Adrenal gland (tissue), 9 donors: ENCODE measurements at regions not wholly inside any gene's neighbourhood (a gene's known extent, or its start where the extent isn't known, plus 50 kb on each side); places are given as distances from the start of the nearest gene placed in this dataset.

Experiments used
- DNase-seq, 7 donors: peaks; one replicate each; pipeline ENCODE4 v3.0.0-alpha.2; 2019 to 2020
- H3K27ac ChIP-seq, 5 donors: fragments of 200-600 bp; sonication (generic) in 4 of 5; 1 replicate in 3 of 5; 2 replicates in 2 of 5; pipeline versions ENCODE4 v1.5.1 to v1.8.0; 2016 to 2020; ENCODE audit warnings: mild to moderate bottlenecking in 1 of 5
- H3K27me3 ChIP-seq: fragments of 200-600 bp; 2 replicates; pipeline ENCODE4 v1.8.0; 2021
- H3K36me3 ChIP-seq, 2 donors: fragments of 200-600 bp; replicated peaks in 1 of 2; 1 replicate in 1 of 2; 2 replicates in 1 of 2; pipeline versions ENCODE4 v1.5.1 to v1.8.0; 2018 to 2022
- H3K4me1 ChIP-seq, 2 donors: fragments of 200-600 bp; replicated peaks in 1 of 2; 1 replicate in 1 of 2; 2 replicates in 1 of 2; pipeline versions ENCODE4 v1.5.1 to v1.8.0; 2018 to 2021
- H3K4me3 ChIP-seq, 4 donors: fragments of 200-600 bp; sonication (generic) in 3 of 4; one replicate each; pipeline ENCODE4 v1.5.1; 2016 to 2018
- H3K9me3 ChIP-seq, 3 donors: fragments of 200-600 bp; sonication (generic) in 1 of 3; replicated peaks in 1 of 3; 1 replicate in 2 of 3; 2 replicates in 1 of 3; pipeline versions ENCODE4 v1.5.1 to v1.8.0; 2016 to 2021
- POLR2A ChIP-seq, 2 donors: fragments of 450-650 bp; IDR thresholded peaks; one replicate each; pipeline ENCODE4 v1.6.1; 2017; ENCODE audit warnings: antibody characterized with exemption in 2 of 2, mild to moderate bottlenecking in 2 of 2, moderate library complexity in 1 of 2
- WGBS, 4 donors: extraction: QIAGEN DNeasy Blood & Tissue Kit in 2 of 4; methylation state at CpG; one replicate each; pipeline versions ENCODE4 v1.1.5 to v1.1.7; 2013 to 2017; 5-methylcytosine and 5-hydroxymethylcytosine counted together
- intact Hi-C, 2 donors: fragments of 100-400 bp; cut with DNase I; formaldehyde crosslinking; loops; one replicate each; pipeline versions ENCODE4 v1.14.1 to v1.15.0; 2022 to 2023
- TF ChIP-seq, protein P1 (sequence below), 6 experiments: fragments of 450-650 bp in 4 of 6; fragments of 200-600 bp in 2 of 6; sonication (generic) in 1 of 6; IDR thresholded peaks; 1 replicate in 5 of 6; 2 replicates in 1 of 6; pipeline versions ENCODE4 v1.5.1 to v1.8.0; 2016 to 2021; ENCODE audit warnings: antibody characterized with exemption in 6 of 6, mild to moderate bottlenecking in 2 of 6, moderate library complexity in 1 of 6
- donor health status: healthy with polysubstance abuse.
- donor health status: Bipolar disorder and iron deficiency.
- donor health status: DM: yes; HTN: yes; CAD: no.
- donor health status: DM: no; HTN: no; CAD: no.
- donor health status: DM: no; HTN: no; CAD: no.

GRCh38 chr14:97346675-97347074 lies 549.5 kb downstream of the VRK1 start:
- H3K9me3 ChIP-seq, result no peaks in the 10 kb centered on the region
- WGBS, 4 donors, result 57 to 94% (median 83%) methylated on average over 3 of the region's 3 CpGs
- intact Hi-C loops, result no loop called here
- no peak for DNase-seq
- H3K27me3 ChIP-seq, result no peaks in the 10 kb centered on the region
- no peaks in the 10 kb centered on the region for H3K36me3 ChIP-seq
- H3K4me1 ChIP-seq, result no peaks in the 10 kb centered on the region
- TF ChIP-seq, protein P1, sequence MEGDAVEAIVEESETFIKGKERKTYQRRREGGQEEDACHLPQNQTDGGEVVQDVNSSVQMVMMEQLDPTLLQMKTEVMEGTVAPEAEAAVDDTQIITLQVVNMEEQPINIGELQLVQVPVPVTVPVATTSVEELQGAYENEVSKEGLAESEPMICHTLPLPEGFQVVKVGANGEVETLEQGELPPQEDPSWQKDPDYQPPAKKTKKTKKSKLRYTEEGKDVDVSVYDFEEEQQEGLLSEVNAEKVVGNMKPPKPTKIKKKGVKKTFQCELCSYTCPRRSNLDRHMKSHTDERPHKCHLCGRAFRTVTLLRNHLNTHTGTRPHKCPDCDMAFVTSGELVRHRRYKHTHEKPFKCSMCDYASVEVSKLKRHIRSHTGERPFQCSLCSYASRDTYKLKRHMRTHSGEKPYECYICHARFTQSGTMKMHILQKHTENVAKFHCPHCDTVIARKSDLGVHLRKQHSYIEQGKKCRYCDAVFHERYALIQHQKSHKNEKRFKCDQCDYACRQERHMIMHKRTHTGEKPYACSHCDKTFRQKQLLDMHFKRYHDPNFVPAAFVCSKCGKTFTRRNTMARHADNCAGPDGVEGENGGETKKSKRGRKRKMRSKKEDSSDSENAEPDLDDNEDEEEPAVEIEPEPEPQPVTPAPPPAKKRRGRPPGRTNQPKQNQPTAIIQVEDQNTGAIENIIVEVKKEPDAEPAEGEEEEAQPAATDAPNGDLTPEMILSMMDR (IDR thresholded peaks at IDR 0.05), result no peak
- TF ChIP-seq POLR2A (IDR thresholded peaks at IDR 0.05), result no peak
- H3K4me3 ChIP-seq, result no peak overlapping the region
- H3K27ac ChIP-seq, result no peak overlapping the region

DNA sequence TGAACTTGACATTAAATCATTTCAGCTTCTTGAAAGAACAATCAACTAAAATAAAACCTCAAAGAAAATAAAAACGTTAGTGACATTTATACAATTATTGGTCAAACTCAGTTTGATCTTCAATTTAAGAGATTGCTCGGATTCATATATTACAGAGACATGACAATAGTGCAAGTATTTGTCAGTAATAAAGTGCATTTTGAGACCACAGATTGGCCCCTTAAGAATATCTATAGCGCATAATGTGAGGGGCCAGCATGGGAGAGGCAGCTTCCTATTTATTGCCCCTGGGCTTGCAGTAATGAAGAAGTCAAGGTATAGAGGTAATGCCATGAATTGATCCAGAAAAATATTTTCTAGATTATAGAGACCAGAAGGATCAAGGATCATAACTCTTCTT lies 552.3 kb downstream of the VRK1 start:
- intact Hi-C loops, result no loop called here
- no peak for DNase-seq
- H3K27me3 ChIP-seq, result no peaks in the 10 kb centered on the region
- no peak overlapping the region for H3K4me3 ChIP-seq
- no peaks in the 10 kb centered on the region for H3K9me3 ChIP-seq
- H3K27ac ChIP-seq, result no peak overlapping the region
- TF ChIP-seq, protein P1 (IDR thresholded peaks at IDR 0.05), result no peak
- TF ChIP-seq POLR2A (IDR thresholded peaks at IDR 0.05), result no peak
- H3K36me3 ChIP-seq, result no peaks in the 10 kb centered on the region
- H3K4me1 ChIP-seq, result no peaks in the 10 kb centered on the region
- WGBS, 4 donors, result 36 to 49% (median 37%) methylated on average over 3 of the region's 3 CpGs

GRCh38 chr14:97349946-97350345 lies 552.8 kb downstream of the VRK1 start:
- no peak overlapping the region for H3K27ac ChIP-seq
- no peak overlapping the region for H3K4me3 ChIP-seq
- no peaks in the 10 kb centered on the region for H3K27me3 ChIP-seq
- H3K9me3 ChIP-seq, result no peaks in the 10 kb centered on the region
- intact Hi-C loops, result no loop called here
- no peaks in the 10 kb centered on the region for H3K4me1 ChIP-seq
- no peaks in the 10 kb centered on the region for H3K36me3 ChIP-seq
- TF ChIP-seq, protein P1 (IDR thresholded peaks at IDR 0.05), result no peak
- TF ChIP-seq POLR2A (IDR thresholded peaks at IDR 0.05), result no peak
- WGBS, 4 donors, result 64 to 79% (median 75%) methylated on average over 3 of the region's 3 CpGs
- DNase-seq, result no peak

DNA sequence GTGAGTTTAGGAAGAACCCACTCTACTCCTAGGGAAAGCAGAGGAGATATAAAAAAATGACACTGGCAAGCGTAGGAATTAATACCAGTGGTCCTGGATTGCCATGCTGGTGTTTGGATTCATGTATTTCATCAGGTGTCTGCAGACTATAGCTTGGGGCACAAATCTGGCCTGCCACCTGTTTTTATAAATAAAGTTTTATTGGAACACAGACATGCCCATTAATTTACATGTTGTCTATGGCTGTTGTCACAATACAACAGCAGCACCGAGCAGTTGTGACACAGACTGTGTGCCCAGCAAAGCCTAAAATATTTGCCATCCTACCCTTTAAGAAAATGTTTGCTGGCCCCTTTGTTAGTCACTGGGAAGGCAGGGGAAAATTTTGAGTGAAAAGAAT lies 553.2 kb downstream of the VRK1 start:
- H3K27ac ChIP-seq, result no peak overlapping the region
- intact Hi-C loops, result no loop called here
- no peak for DNase-seq
- H3K4me3 ChIP-seq, result no peak overlapping the region
- H3K36me3 ChIP-seq, result no peaks in the 10 kb centered on the region
- no peaks in the 10 kb centered on the region for H3K4me1 ChIP-seq
- no peaks in the 10 kb centered on the region for H3K27me3 ChIP-seq
- no peaks in the 10 kb centered on the region for H3K9me3 ChIP-seq
- TF ChIP-seq, protein P1 (IDR thresholded peaks at IDR 0.05), result no peak
- no peak for TF ChIP-seq POLR2A (IDR thresholded peaks at IDR 0.05)
- 82 to 91% (median 88%) methylated on average over 2 of the region's 2 CpGs for WGBS, 4 donors
